Activated CD8-positive, alpha-beta T cell treated with anti-CD3 and anti-CD28 coated beads, Interleukin-2, amount 10 ng/mL, durations not matched to agents 7 days and 5 days (primary cell): ENCODE measurements at regions not wholly inside any gene's neighbourhood (a gene's known extent, or its start where the extent isn't known, plus 50 kb on each side); places are given as distances from the start of the nearest gene placed in this dataset.

Source experiments
- ATAC-seq: fragments of 150-1000 bp; cut with Tn5 transposase; one replicate; pipeline ENCODE4 v1.10.0; 2021; ENCODE audit warnings: moderate library complexity
- CTCF ChIA-PET: fragments of 350-600 bp; sonication (Branson Sonifier 250); formaldehyde crosslinking; loops from one replicate; lab custom pipeline; 2021; ENCODE audit warnings: antibody characterized with exemption; lab: Charles Lee
- POLR2A ChIA-PET: fragments of 350-600 bp; sonication (Branson Sonifier 250); formaldehyde crosslinking; loops from one replicate; lab custom pipeline; 2021; ENCODE audit warnings: antibody characterized with exemption; lab: Charles Lee
- DNase-seq: peaks from one replicate; pipeline ENCODE4 v3.0.0-alpha.2; 2020
- H3K27ac Mint-ChIP-seq: one replicate; pipeline ENCODE4 v1.8.0; 2021; ENCODE audit warnings: mild to moderate bottlenecking, mixed read lengths
- H3K27me3 Mint-ChIP-seq: one replicate; pipeline ENCODE4 v1.8.0; 2021; ENCODE audit warnings: low read depth, mixed read lengths
- H3K36me3 Mint-ChIP-seq: one replicate; pipeline ENCODE4 v1.8.0; 2021; ENCODE audit warnings: low read depth, mixed read lengths
- H3K4me1 Mint-ChIP-seq: one replicate; pipeline ENCODE4 v1.8.0; 2021; ENCODE audit warnings: low read depth, mixed read lengths
- H3K4me3 Mint-ChIP-seq: one replicate; pipeline ENCODE4 v1.8.0; 2021; ENCODE audit warnings: mild to moderate bottlenecking, mixed read lengths
- H3K9me3 Mint-ChIP-seq: one replicate; pipeline ENCODE4 v1.8.0; 2022; ENCODE audit warnings: mixed read lengths; ENCODE audit not compliant: insufficient read depth

DNA sequence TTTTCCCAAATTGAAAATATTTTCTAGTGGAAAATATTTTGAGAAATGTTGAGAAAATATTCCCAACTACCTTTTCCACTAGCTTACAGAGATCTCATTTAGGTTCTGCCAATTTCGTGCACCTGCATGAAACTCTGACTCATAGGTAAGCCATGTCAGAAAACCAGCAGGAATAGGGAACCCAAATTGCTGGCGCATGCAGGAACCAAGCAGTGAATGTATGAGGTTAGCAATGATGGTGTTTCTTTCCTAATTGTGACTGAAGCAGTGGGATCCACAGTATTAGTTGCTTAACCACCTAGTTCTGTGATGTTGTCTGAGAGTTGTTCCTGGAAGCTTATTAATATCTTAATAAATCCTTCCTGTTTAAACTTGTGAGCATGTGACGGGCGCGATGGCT lies 381.0 kb upstream of the TRAM1L1 start:
- ChIA-PET CTCF (no interaction called here), POLR2A (no interaction called here)
- H3K27ac Mint-ChIP-seq = no peak overlapping the region
- peaks cover 1% of the 10 kb centered on the region for H3K4me1 Mint-ChIP-seq
- no peak for ATAC-seq
- H3K4me3 Mint-ChIP-seq = no peak overlapping the region
- DNase-seq = no peak
- H3K9me3 Mint-ChIP-seq = no peaks in the 10 kb centered on the region
- H3K27me3 Mint-ChIP-seq = no peaks in the 10 kb centered on the region
- H3K36me3 Mint-ChIP-seq = no peaks in the 10 kb centered on the region

DNA sequence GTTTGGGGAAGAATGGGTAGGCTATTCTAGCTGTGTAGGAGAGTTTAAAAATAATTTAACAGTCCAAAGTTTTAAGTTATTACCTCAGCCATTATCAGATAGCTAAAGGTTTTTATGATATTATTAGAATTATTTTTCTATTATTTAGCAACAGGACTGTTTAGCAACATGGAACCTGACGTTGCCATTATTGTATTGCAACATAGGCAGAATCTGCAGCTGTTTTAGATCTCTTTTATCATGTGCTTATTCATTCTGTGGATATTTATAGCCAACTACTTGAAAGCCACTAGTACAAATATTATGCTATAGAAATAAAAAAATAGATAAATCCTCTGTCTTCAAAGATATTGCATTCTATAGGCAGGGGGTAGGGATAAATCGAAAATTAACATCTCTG lies 382.0 kb upstream of the TRAM1L1 start:
- no peaks in the 10 kb centered on the region for H3K9me3 Mint-ChIP-seq
- no peaks in the 10 kb centered on the region for H3K27me3 Mint-ChIP-seq
- no peak for ATAC-seq

DNA sequence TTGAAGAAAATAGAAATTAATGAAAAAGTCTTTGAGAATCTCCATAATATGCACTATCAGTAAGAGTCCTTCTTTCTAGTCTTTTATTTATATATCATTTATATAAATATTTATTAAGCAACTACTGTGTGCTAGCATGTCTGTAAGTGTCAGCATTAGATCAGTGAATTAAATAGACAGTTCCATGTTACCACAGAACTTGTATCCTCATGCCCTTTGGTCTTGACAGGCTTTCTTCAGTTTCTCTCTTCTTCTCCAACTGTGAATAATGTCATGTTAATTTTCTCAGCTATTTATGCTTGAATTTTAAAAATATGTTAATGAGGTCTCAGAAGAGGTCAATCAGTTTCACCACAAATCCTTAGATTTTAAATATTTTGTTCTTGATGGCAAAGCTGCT lies 389.6 kb upstream of the TRAM1L1 start:
- H3K4me1 Mint-ChIP-seq = peaks cover 2% of the 10 kb centered on the region
- DNase-seq = no peak
- no peak overlapping the region for H3K27ac Mint-ChIP-seq
- no peaks in the 10 kb centered on the region for H3K36me3 Mint-ChIP-seq
- H3K27me3 Mint-ChIP-seq = no peaks in the 10 kb centered on the region
- POLR2A ChIA-PET = no interaction called here
- no peak for ATAC-seq
- H3K4me3 Mint-ChIP-seq = no peak overlapping the region
- no peaks in the 10 kb centered on the region for H3K9me3 Mint-ChIP-seq
- CTCF ChIA-PET = no interaction called here

More for the DNA sequence above, 382.0 kb upstream of the TRAM1L1 start:
- ChIA-PET POLR2A (no interaction called here), CTCF (no interaction called here)
- Mint-ChIP-seq H3K4me1 (peaks cover 2% of the 10 kb centered on the region), H3K36me3 (no peaks in the 10 kb centered on the region), H3K27ac (no peak overlapping the region), H3K4me3 (no peak overlapping the region)
- DNase-seq = no peak

DNA sequence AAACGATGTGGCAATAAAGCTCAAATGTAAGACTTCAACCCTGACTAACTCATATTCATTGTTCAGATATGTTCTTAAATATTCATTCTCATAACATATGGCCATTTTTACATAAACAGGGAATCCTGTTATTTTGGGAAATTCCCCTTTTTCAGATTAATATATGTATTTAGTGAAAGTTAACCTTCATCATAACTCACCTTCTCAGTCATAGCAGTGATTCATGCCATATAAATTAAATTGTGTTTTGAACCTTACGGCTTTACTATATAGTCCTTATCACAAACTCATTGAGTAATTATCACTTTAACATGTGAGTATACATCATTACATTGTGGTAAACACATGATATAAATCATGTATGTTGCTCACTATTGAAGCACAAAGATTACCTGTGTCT lies 392.5 kb upstream of the TRAM1L1 start:
- H3K27ac Mint-ChIP-seq = no peak overlapping the region

DNA sequence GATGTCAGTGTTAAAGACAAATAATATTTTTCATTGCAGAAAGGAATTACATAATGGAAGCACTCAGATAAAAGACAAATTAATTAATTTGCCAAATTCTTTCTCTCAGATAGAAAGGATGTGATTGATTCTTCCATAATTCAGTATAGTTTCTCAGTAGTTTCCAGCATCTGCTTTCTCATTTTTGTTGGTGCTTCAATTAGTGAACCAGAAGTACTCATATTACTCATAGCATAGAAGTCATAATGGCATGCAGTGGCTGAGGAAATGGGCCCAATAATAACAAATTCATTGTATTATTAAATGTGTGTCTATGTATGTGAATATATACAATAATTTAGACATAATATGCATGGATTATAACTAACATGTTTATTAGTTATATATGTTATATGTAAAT lies 393.3 kb upstream of the TRAM1L1 start:
- no peaks in the 10 kb centered on the region for H3K4me1 Mint-ChIP-seq
- DNase-seq (no peak), ATAC-seq (no peak)
- no peak overlapping the region for H3K4me3 Mint-ChIP-seq
- no peaks in the 10 kb centered on the region for H3K27me3 Mint-ChIP-seq
- H3K9me3 Mint-ChIP-seq = no peaks in the 10 kb centered on the region
- no peaks in the 10 kb centered on the region for H3K36me3 Mint-ChIP-seq
- ChIA-PET POLR2A (no interaction called here), CTCF (no interaction called here)
- no peak overlapping the region for H3K27ac Mint-ChIP-seq

More for the DNA sequence above, 392.5 kb upstream of the TRAM1L1 start:
- DNase-seq = no peak
- Mint-ChIP-seq H3K4me3 (no peak overlapping the region), H3K4me1 (no peaks in the 10 kb centered on the region), H3K36me3 (no peaks in the 10 kb centered on the region), H3K9me3 (no peaks in the 10 kb centered on the region), H3K27me3 (no peaks in the 10 kb centered on the region)
- POLR2A ChIA-PET = no interaction called here
- no peak for ATAC-seq
- CTCF ChIA-PET = no interaction called here

DNA sequence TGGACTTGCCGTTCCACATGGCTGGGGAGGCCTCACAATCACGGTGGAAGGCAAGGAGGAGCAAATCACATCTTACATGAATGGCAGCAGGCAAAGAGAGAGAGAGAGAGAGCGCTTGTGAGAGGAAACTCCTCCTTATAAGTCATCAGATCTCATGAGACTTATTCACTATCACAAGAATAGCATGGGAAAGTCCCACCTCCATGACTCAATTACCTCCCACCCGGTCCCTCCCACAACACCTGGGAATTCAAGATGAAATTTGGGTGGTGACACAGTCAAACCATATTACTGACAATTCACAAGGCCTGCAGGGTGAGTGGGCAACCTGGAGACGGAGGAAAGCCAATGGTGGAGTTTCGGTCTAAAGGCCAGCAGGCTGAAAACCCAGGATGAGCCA lies 394.3 kb upstream of the TRAM1L1 start:
- Mint-ChIP-seq H3K4me3 (no peak overlapping the region), H3K27ac (no peak overlapping the region), H3K36me3 (no peaks in the 10 kb centered on the region), H3K27me3 (no peaks in the 10 kb centered on the region), H3K4me1 (no peaks in the 10 kb centered on the region), H3K9me3 (no peaks in the 10 kb centered on the region)
- CTCF ChIA-PET = no interaction called here
- POLR2A ChIA-PET = no interaction called here
- ATAC-seq (no peak), DNase-seq (no peak)

DNA sequence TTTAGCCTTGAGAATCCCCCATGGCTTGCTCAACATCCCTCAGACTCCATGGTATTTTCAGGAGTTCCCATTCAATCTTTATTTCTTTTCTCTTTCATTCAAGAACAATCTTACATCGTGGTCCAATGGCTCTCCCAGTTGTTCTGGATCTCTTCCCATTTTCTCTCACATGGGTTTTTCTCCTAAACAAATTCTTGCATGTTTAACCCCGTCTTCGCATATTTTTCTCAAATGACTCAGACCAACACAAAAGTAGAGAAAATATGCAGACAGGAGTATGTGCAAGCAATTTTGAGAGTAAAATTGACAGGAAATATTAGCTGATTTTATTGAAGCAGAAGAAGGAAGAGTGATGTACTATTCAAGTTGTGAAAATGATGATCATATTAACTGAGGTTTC lies 396.4 kb upstream of the TRAM1L1 start:
- no peaks in the 10 kb centered on the region for H3K4me1 Mint-ChIP-seq

DNA sequence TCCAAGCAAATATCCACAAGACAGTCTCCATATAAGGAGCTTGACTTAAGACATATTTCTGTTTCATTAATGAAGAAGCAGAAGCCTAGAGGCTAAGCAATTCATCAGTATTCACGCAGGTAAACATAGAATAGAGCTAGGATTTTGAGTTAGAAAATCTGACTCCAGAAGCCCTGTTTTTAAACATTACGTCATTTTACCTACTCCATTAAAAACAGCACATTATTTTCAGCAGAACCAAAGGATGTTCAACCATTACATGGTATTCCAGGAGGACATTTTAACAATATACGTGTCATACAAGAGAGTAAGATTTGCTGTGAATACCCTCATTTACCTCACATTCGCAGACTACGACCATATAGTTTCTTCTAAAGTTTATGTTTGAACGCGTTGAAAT lies 403.3 kb upstream of the TRAM1L1 start:
- H3K4me1 Mint-ChIP-seq = no peaks in the 10 kb centered on the region
- ATAC-seq (no peak), DNase-seq (no peak)
- no peaks in the 10 kb centered on the region for H3K36me3 Mint-ChIP-seq
- H3K9me3 Mint-ChIP-seq = no peaks in the 10 kb centered on the region
- no peak overlapping the region for H3K4me3 Mint-ChIP-seq
- ChIA-PET CTCF (no interaction called here), POLR2A (no interaction called here)
- no peaks in the 10 kb centered on the region for H3K27me3 Mint-ChIP-seq
- no peak overlapping the region for H3K27ac Mint-ChIP-seq

More for the DNA sequence above, 396.4 kb upstream of the TRAM1L1 start:
- Mint-ChIP-seq H3K9me3 (no peaks in the 10 kb centered on the region), H3K27me3 (no peaks in the 10 kb centered on the region), H3K36me3 (no peaks in the 10 kb centered on the region), H3K27ac (no peak overlapping the region), H3K4me3 (no peak overlapping the region)
- POLR2A ChIA-PET = no interaction called here
- CTCF ChIA-PET = no interaction called here
- DNase-seq (no peak), ATAC-seq (no peak)

DNA sequence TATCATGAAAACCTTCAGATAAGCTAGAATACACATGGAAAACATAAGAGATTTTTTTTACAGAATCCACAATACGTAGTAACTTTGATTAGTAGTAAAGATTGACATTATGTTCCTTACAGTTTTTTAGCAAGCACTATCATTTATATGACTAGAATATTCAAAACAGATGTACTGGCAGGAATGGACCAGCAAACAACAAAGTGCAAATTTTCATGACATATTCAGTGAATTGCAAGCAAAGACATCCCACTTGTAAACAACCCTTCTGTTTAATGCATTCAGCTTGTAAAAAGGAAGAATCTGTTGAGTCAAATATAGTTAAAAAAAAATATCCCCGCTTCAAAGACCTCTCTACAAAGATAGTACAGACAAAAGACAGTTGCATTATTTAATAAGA lies 403.7 kb upstream of the TRAM1L1 start:
- no peaks in the 10 kb centered on the region for H3K27me3 Mint-ChIP-seq
- DNase-seq = no peak
- no peaks in the 10 kb centered on the region for H3K36me3 Mint-ChIP-seq
- H3K4me3 Mint-ChIP-seq = no peak overlapping the region
- CTCF ChIA-PET = no interaction called here
- H3K27ac Mint-ChIP-seq = no peak overlapping the region
- POLR2A ChIA-PET = no interaction called here
- no peaks in the 10 kb centered on the region for H3K4me1 Mint-ChIP-seq
- no peaks in the 10 kb centered on the region for H3K9me3 Mint-ChIP-seq
- no peak for ATAC-seq

DNA sequence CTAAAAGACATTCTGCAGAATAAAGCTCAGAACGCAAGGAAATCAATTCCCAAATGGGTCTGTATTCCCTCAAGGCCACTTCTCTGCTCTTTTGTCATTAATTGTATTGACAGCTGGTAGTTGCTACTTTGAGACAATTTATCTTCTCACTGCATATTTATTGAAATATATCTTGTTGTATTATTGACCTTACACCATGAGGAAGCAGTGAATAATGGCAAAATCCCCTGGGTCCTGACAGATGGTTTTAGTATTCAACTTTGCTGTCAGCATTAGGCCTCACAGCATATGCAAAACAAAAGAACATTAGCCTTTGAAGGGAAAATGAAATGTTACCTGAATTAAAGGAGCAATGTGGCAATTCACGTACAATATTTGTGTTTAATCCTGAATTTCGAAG lies 406.1 kb upstream of the TRAM1L1 start:
- ATAC-seq (no peak), DNase-seq (no peak)
- H3K36me3 Mint-ChIP-seq = no peaks in the 10 kb centered on the region
- H3K4me3 Mint-ChIP-seq = no peak overlapping the region
- no peaks in the 10 kb centered on the region for H3K27me3 Mint-ChIP-seq
- no peak overlapping the region for H3K27ac Mint-ChIP-seq
- no peaks in the 10 kb centered on the region for H3K9me3 Mint-ChIP-seq
- POLR2A ChIA-PET = no interaction called here
- CTCF ChIA-PET = no interaction called here
- no peaks in the 10 kb centered on the region for H3K4me1 Mint-ChIP-seq

DNA sequence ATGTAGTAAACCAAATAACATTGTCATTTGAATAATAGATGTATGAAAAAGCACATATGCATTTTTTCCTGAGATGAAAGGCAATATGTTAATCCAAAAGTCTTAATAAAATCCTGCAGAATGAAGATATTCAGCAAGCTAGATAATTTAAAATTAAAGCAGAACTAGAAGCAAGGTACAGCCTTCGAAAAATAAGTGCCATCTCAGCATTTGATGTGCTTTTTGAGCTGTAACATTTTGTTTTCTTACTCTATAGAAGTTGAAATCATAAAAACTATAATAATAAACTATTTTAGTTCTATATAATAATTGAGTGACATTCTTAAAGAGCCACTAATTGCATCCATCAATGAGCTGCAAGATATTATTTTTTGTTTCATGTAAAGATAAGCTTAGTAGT lies 410.4 kb upstream of the TRAM1L1 start:
- H3K4me1 Mint-ChIP-seq = no peaks in the 10 kb centered on the region
- CTCF ChIA-PET = no interaction called here
- ATAC-seq (no peak), DNase-seq (no peak)
- no peak overlapping the region for H3K27ac Mint-ChIP-seq
- H3K36me3 Mint-ChIP-seq = no peaks in the 10 kb centered on the region
- H3K9me3 Mint-ChIP-seq = no peaks in the 10 kb centered on the region
- no peak overlapping the region for H3K4me3 Mint-ChIP-seq
- H3K27me3 Mint-ChIP-seq = no peaks in the 10 kb centered on the region
- POLR2A ChIA-PET = no interaction called here

DNA sequence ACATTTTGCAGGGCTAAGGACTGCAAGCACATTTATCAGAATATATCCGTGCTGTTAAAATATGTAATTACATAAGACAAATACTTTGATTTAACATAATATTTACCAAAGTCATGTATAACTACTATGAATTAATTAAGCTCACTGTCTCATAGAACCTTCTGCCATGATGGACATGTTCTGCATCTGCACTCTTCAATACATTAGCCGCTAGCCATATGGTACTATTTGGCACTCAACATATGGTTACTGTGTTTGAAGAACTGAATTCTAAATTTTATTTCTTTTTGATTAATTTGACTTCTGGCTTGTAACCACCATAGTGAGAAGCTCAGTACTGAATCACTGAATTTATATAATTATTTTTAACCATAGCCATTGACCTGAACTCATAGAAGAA lies 427.0 kb upstream of the TRAM1L1 start:
- no peaks in the 10 kb centered on the region for H3K4me1 Mint-ChIP-seq
- no peaks in the 10 kb centered on the region for H3K9me3 Mint-ChIP-seq
- no peaks in the 10 kb centered on the region for H3K36me3 Mint-ChIP-seq
- CTCF ChIA-PET = no interaction called here
- no peak overlapping the region for H3K4me3 Mint-ChIP-seq
- DNase-seq = no peak
- no peak for ATAC-seq
- POLR2A ChIA-PET = no interaction called here
- no peak overlapping the region for H3K27ac Mint-ChIP-seq
- no peaks in the 10 kb centered on the region for H3K27me3 Mint-ChIP-seq

DNA sequence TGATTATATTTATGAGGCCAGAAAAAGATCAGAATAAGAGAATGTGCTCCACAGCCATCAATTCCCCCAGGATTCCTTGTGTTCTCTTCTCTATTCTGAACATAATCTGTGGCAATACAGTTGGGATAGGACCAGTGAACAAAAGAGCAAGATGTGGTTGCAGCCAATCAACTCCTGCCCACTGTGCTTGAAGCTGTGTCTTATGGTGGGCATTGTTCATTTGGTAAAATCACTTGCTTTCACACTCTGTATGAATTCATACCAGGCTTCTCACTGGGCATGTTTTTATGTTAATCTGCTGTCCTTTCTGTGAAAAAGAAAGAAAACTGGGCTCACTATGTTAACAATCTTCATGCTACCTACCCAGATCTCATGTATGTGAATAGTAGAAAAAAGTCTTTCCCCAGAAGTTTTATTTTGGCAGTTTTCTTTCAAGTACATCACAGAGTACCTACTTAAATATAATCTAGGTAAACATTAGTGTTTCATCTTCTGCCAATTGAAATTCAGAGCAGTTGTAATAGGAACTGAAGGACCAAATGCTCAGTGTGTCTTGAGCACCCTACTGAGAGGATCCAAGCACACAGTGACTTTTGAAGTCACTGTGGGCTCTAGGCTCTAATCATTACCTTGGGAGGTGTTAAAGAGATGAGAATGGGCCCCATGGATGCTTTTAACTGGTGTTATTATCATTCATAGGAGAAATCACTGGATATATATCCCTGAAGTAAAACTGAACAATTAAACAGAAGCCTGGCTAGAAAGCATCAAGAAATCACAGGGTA lies 429.2 kb upstream of the TRAM1L1 start:
- Mint-ChIP-seq H3K4me3 (no peak overlapping the region), H3K36me3 (no peaks in the 10 kb centered on the region), H3K27me3 (no peaks in the 10 kb centered on the region), H3K27ac (no peak overlapping the region), H3K4me1 (no peaks in the 10 kb centered on the region), H3K9me3 (peaks cover 3% of the 10 kb centered on the region)
- CTCF ChIA-PET = no interaction called here
- ATAC-seq (no peak), DNase-seq (no peak)
- POLR2A ChIA-PET = no interaction called here
